ENCODE measurements at regions not wholly inside any gene's neighbourhood (a gene's known extent, or its start where the extent isn't known, plus 50 kb on each side); places are given as distances from the start of the nearest gene placed in this dataset.

GRCh38 chr14:100983710-100984109, 80.2 kb upstream of the RTL1 start:
- DNase-seq (ENCODE audit: low read depth), result no peak
- no peak overlapping the region for H3K4me3 ChIP-seq (ENCODE audit: control insufficient read depth, low read depth, low read length)
- no peak for TF ChIP-seq CTCF (conservative IDR thresholded peaks at IDR 0.05; ENCODE audit: control insufficient read depth, insufficient read depth, low read depth, low read length)

DNA sequence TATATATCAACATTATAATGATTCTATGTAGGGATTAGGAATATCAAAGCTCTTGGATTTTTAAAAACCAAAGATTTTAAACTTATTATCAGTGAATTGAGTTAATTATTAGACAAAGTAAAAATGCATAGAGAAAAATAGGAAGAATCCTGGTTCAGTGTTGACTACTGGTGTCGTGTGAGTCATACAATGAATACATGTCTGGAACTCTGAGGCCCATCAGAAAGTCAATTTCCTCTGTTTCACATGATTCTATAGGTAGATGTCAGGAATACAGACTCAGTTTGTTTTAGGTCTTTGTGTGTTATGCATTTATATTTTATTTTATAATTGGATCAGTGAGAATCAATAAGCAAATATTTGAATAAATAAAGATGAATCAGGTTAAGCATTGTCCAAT, 84.5 kb upstream of the RTL1 start:
- no peak overlapping the region for H3K4me3 ChIP-seq (ENCODE audit: control insufficient read depth, low read depth, low read length)
- DNase-seq (ENCODE audit: low read depth), result no peak
- TF ChIP-seq CTCF (conservative IDR thresholded peaks at IDR 0.05; ENCODE audit: control insufficient read depth, insufficient read depth, low read depth, low read length), result no peak

DNA sequence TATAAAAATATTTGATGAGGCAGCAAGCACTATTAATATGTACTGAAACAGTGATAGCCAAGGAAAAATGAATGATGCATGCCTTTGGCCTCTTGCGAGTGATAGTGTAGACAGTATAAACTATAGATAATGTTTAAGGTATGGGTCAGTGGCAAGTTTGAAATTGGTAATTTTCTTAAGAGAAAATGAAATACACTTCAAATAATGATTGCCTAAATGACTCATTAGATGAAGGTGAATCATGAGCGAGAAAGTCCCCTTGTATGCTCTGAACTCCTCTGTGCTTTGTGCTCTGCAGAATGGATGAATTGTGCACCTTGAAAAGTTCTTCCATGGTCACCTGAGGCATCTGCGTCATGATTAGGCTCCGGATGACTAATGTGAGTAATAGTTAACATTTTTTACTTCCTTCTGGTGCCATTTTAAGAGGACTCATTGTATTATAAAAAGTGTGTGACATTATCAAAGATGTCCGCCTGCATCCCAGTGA, 84.9 kb upstream of the RTL1 start:
- no peak for TF ChIP-seq CTCF (conservative IDR thresholded peaks at IDR 0.05; ENCODE audit: control insufficient read depth, insufficient read depth, low read depth, low read length)
- DNase-seq (ENCODE audit: low read depth), result no peak
- H3K4me3 ChIP-seq (ENCODE audit: control insufficient read depth, low read depth, low read length), result no peak overlapping the region

DNA sequence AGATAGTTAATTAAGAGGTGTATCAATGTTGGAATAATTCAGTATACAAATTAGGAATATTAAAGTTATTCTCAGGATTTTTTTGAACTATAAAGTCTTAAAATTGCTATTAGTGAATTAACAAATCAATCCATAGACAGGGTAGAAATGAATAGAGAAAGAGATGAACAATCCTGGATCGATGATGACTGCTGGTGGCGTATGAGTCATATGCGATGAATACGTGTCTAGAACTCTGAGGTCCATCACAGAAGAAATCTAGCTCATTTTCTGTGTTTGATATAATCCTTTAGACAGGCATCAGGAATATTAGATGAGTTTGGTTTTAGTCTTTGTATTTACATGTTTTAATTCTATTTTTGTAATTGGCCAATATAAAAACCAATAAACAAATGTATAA, 85.4 kb upstream of the RTL1 start:
- DNase-seq (ENCODE audit: low read depth), result no peak
- no peak for TF ChIP-seq CTCF (conservative IDR thresholded peaks at IDR 0.05; ENCODE audit: control insufficient read depth, insufficient read depth, low read depth, low read length)

DNA sequence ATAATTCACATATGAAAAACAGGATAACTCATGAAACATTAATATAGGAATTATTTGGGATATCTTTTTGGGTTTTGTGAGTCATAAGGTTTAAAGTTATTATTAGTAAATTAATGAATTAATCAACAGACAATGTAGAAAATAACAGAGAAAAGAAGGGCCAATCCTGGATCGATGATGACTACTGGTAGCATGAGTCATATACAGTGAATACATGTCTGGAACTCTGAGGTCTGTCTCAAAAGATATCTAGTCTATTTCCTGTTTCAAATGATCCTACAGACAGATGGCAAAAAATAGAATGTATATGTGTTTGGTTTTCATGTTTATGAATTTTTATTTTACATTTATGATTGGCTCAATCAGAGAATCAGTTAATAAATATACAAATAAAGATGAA, 86.4 kb upstream of the RTL1 start:
- DNase-seq (ENCODE audit: low read depth), result no peak
- TF ChIP-seq CTCF (conservative IDR thresholded peaks at IDR 0.05; ENCODE audit: control insufficient read depth, insufficient read depth, low read depth, low read length), result no peak
- H3K4me3 ChIP-seq (ENCODE audit: control insufficient read depth, low read depth, low read length), result no peak overlapping the region

More for the DNA sequence above, 85.4 kb upstream of the RTL1 start:
- no peak overlapping the region for H3K4me3 ChIP-seq (ENCODE audit: control insufficient read depth, low read depth, low read length)

- peak; percentile 71 for DNase-seq (ENCODE audit: low read depth)
- TF ChIP-seq CTCF (conservative IDR thresholded peaks at IDR 0.05; ENCODE audit: control insufficient read depth, insufficient read depth, low read depth, low read length), result no peak
- no peak overlapping the region for H3K4me3 ChIP-seq (ENCODE audit: control insufficient read depth, low read depth, low read length)
These were observed 90.6 kb upstream of the RTL1 start for GRCh38 chr14:100994082-100994481.

- H3K4me3 ChIP-seq (ENCODE audit: control insufficient read depth, low read depth, low read length), result no peak overlapping the region
- no peak for TF ChIP-seq CTCF (conservative IDR thresholded peaks at IDR 0.05; ENCODE audit: control insufficient read depth, insufficient read depth, low read depth, low read length)
- DNase-seq (ENCODE audit: low read depth), result no peak
These were observed 91.3 kb upstream of the RTL1 start for GRCh38 chr14:100994756-100995330.
